ENCODE measurements at regions not wholly inside any gene's neighbourhood (a gene's known extent, or its start where the extent isn't known, plus 50 kb on each side); places are given as distances from the start of the nearest gene placed in this dataset.
"Not testable (repeated sequence)": the region's sequence is repeated elsewhere in the genome, so short reads cannot be mapped to it uniquely, and the experiment has no call there.

- peak; percentile 25 for DNase-seq
Measured at GRCh38 chr13:52324831-52325230, 81.1 kb downstream of the THSD1 start.

GRCh38 chr13:52319876-52320275 is 86.1 kb downstream of the THSD1 start:
- DNase-seq = no peak

DNA sequence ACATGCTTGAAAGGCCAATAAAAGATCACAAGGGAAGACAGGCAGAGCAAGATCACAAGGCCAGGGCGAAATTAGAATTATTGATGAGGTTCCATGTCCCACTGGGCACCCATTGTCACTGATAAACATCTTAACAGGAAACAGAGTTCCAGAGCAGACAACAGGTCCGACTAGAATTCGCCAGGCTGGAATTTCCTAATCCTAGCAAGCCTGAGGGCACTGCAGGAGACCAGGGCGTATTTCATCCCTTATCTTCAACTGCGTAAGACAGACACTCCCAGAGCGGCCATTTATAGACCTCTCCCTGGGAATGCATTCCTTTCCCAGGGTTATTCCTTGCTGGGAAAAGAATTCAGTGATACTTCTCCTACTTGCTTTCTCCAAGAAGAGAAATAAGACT is 96.1 kb downstream of the THSD1 start:
- not testable (repeated sequence) for DNase-seq

DNA sequence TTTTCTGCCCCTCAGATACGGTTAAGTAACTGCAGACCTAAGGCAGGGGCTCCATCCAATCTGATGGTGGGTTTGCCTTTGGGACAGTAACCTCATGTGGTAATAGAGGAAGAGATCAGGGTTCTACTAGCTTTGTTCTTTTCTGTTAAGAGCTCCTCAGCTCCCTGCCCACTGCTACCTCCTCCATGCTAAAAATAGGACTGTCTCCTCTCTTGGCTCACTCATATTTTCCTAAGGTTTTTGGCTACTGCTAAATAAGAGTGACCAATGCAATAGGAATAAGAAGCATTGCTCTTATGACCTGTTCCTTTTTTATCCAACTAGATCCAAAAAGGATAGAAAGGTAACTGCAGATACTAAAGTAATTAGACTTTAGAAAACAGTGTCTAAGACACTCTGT is 99.6 kb downstream of the THSD1 start:
- DNase-seq = not testable (repeated sequence)

DNA sequence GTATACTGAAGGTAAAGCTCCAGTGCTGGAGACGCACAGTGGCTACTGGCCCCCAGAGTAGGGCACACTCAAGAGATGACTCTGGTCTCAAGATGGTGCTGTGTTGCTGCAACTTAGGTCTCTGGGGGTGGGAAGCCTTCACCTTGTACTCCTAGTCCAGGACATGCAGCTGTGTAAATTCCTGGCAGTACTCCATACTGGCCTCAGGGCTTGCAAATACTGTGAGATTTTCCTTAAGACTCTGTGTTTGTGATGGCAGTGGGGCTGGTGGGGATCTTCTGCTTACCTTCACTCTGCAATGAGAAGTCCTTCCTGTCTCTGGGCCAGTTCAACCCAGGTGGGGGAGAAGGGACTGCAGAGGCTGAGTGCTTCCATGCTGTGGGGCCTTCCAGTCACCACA is 102.9 kb downstream of the THSD1 start:
- not testable (repeated sequence) for DNase-seq

DNA sequence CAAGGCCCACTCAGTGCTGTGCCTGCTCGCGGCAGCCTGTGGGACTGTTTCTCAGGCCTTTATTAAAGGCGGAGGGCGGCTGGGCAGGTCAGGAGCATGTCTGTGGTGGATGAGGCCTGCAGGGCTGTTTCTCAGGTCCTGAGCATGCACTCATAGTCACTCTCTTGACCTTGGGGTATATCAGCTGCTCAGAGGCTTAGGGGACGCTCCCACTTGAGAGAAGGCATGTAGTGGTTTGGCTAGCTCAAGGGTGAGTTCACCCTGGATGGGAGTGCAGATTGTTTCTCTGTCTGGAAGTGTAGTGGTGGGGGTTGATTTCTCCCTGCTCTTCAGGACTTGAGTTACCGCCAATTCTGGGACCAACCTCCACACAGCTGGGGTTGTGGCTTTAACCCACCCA is 103.3 kb downstream of the THSD1 start:
- not testable (repeated sequence) for DNase-seq

DNA sequence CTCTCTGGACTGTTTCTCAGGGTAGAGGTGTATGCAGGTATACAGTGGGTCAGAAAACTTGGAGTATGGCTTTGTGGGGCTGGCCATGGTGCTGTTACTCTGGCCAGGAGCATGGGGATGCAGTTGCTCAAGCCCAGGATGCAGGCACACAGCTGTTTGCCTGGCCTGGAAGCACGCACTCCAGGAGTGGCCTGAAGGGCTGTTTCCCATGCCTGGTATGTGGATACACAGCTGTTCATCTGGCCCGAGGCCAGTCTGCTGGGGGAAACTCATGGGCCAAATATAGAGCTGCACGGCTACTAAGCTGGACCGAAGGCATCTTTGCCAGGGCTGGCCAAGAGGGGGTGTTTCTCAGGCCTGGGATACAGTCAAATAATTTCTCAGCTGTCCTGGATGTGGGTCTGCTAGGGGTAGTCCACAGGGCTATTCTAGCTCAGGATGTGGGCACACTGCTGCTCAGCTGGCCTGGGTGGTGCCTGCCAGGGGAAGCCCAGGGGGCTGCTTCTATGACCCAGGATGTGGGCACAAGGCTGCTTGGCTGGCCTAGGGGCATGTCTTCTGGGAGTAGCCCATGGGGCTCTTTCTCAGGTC is 104.1 kb downstream of the THSD1 start:
- not testable (repeated sequence) for DNase-seq

DNA sequence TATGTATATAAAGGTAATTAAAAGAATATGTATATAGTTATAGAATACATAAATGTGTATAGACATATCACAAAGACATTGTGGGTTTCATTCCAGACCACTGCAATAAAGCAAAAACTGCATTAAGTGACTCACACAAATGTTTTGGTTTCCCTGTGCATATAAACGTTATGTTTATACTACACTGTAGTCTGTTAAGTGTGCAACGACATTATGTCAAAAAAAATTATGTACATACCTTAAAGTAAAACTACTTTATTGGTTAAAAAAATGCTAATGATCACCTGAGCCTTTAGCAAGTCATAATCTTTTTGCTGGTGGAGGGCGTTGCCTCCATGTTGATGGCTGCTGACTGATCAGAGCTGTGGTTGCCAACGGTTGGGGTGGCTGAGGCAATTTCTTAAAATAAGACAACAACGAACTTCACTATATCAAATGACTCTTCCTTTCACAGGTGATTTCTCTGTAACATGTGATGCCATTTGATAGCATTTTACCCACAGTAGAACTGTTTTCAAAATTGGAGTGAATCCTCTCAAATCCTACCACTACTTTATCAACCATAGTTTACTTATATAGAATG is 107.8 kb downstream of the THSD1 start:
- DNase-seq = peak; percentile 52

DNA sequence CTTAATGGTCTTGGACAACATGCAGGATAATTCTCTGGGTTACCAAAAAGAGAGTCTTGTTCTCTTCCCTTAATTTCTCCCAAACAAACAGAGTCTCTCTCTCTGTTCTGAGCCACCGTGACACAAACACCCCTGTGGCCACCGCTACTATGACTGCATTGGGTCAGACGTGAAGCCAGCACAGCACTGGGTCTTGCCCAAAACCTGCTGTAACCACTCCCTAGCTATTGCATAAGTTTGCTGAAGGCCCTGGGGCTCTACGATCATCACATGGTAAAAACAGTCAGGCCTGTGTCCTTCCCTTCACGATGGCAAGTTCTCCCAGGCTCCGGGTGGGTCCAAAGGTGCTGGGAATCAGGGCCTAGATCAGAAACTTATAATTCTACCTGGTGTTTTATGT is 117.1 kb downstream of the THSD1 start:
- not testable (repeated sequence) for DNase-seq

GRCh38 chr13:52281387-52281786 is 122.0 kb upstream of the NEK3 start:
- DNase-seq = peak; percentile 28

GRCh38 chr13:52279408-52279807 is 120.0 kb upstream of the NEK3 start:
- DNase-seq = not testable (repeated sequence)

DNA sequence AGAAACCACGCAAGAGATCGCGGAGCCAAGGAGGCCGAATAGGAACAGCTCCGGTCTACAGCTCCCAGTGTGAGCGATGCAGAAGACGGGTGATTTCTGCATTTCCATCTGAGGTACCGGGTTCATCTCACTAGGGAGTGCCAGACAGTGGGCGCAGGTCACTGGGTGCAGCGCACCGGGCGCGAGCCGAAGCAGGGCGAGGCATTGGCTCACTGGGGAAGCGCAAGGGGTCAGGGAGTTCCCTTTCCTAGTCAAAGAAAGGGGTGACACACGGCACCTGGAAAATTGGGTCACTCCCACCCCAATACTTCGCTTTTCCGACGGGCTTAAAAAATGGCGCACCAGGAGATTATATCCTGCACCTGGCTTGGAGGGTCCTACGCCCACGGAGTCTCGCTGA is 94.9 kb upstream of the NEK3 start:
- not testable (repeated sequence) for DNase-seq

- not testable (repeated sequence) for DNase-seq
Measured at GRCh38 chr13:52240752-52241151, 81.4 kb upstream of the NEK3 start.

- DNase-seq = peak; percentile 80
Measured at GRCh38 chr13:52235900-52236595, 76.7 kb upstream of the NEK3 start.

DNA sequence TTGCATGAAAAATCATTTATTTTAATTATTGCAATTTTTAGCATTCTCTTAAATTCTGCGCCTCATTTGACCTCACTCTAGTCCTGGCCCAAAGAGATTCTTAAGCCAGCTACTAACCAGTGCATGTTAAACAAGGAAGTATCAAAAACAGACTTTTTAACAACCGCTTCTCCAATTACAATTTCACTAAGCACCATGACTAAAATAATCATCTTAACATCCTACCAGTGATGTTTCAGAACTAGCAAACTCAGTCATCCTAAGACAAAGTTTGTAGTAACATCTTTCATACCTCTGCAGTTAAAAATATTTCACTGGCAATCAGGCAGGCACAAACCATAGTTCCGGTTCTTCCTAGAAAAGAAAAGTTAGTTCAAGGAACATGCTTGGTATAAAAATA is 75.5 kb upstream of the NEK3 start:
- DNase-seq = not testable (repeated sequence)

GRCh38 chr13:52223063-52223462 is 63.7 kb upstream of the NEK3 start:
- DNase-seq = not testable (repeated sequence)

DNA sequence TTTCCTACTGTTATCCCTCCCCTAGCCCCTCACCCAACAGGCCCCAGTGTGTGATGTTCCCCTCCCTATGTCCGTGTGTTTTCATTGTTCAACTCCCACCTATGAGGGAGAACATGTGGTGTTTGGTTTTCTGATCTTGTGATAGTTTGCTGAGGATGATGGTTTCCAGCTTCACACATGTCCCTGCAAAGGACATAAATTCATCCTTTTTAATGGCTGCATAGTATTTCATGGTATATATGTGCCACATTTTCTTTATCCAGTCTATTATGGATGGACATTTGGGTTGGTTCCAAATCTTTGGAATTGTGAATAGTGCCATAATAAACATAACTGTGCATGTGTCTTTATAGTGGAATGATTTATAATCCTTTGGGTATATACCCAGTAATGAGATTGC is 54.5 kb upstream of the NEK3 start:
- not testable (repeated sequence) for DNase-seq

GRCh38 chr13:52212886-52213285 is 53.5 kb upstream of the NEK3 start:
- not testable (repeated sequence) for DNase-seq

DNA sequence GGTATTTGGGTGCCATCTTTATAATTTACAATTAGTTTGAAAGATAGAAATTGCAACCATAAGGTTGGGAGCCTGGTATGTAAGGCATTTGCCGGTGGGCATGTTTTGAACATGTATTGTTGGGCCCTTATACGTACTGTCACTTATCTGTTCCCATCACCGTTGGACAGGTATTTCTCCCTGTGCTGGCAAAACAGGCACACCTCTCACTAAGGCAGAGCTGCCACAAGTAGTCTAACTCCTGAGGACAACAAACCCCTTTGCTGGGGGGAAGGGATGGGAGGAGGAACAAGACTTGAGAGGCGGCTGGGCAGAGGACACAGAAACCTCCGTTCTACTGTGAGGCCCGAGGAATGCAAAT is 52.0 kb upstream of the NEK3 start:
- DNase-seq = not testable (repeated sequence)

GRCh38 chr13:52210564-52211415 is 51.4 kb upstream of the NEK3 start:
- not testable (repeated sequence) for DNase-seq
